GM18502 (cell line): ENCODE measurements at regions not wholly inside any gene's neighbourhood (a gene's known extent, or its start where the extent isn't known, plus 50 kb on each side); places are given as distances from the start of the nearest gene placed in this dataset.
A peak's percentile ranks its signal among the peaks of the same experiment; 100 is the strongest.

ENCODE experiments used
- ATAC-seq: cut with Tn5 transposase; IDR thresholded peaks from one replicate; pipeline ENCODE4 v1.9.1; 2021; ENCODE audit warnings: mild to moderate bottlenecking; ENCODE audit not compliant: unreplicated experiment, poor library complexity

- ATAC-seq = no peak
Observed at GRCh38 chr9:109910671-109911518, 130.9 kb downstream of the PALM2AKAP2 start.

GRCh38 chr9:109912082-109912582 lies 132.1 kb downstream of the PALM2AKAP2 start:
- no peak for ATAC-seq

GRCh38 chr9:109912726-109913460 lies 132.9 kb downstream of the PALM2AKAP2 start:
- ATAC-seq = no peak

- no peak for ATAC-seq
Observed at GRCh38 chr9:109913461-109913810, 133.4 kb downstream of the PALM2AKAP2 start.

- ATAC-seq = peak; percentile 40
Observed at GRCh38 chr9:109914280-109915027, 134.5 kb downstream of the PALM2AKAP2 start.

- no peak for ATAC-seq
Observed at GRCh38 chr9:109916316-109916715, 136.3 kb downstream of the PALM2AKAP2 start.

GRCh38 chr9:109918339-109919163 lies 138.6 kb downstream of the PALM2AKAP2 start:
- ATAC-seq = peak; percentile 75

- no peak for ATAC-seq
Observed at GRCh38 chr9:109919736-109920408, 139.9 kb downstream of the PALM2AKAP2 start.

DNA sequence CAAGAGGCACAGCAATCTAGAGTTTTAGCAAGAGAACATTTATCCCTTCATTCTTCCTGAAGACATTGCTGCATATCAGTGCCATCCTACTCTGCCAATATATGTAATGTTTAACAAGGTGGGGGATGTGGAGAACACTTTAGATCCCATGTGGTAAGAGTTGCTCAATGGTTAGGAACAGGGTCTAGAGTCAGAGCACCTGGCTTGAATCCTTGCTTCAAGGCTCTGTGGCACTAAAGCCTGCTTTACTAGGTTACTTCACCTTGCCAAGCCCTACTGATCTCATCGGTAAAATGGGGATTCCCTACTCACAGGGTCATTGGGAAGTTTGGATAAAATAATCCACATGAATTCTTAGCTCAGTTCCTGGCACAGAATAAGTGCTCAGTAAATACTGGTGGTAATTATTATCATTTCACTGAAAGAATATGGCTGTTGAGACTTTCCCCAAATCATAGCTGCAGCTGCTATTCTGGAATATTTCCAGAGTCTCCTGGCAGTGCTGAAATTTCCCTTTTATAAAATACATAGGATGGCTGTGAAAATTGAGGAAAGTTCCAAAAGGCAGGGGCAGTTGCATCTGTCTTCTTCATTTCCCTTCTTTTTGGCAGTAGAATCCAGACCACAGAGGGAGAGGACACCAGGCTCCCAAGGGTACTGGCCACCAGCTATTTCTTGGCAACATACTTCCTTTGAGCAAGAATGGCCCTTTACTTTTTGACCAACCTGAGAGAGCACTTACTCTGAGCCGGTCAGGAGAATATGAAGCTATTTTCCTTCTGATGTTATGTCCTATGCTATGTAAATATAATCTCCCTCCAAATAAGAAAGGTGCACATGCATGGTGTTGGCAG lies 142.8 kb downstream of the PALM2AKAP2 start:
- ATAC-seq = no peak

DNA sequence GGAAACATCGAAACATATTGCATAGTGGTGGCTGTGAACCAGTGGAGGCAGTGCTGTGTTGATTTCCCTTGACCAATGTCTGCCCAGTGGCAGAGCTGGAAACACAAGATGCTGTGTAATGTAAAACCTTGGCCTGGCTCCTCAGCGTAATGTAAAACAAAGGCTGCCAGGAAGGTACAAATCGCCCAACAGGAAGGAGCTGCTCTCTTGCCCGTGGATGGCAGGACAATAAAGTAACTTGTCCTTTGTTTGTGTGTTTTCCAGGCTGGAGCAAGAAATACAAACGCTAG lies 143.4 kb downstream of the PALM2AKAP2 start:
- no peak for ATAC-seq

DNA sequence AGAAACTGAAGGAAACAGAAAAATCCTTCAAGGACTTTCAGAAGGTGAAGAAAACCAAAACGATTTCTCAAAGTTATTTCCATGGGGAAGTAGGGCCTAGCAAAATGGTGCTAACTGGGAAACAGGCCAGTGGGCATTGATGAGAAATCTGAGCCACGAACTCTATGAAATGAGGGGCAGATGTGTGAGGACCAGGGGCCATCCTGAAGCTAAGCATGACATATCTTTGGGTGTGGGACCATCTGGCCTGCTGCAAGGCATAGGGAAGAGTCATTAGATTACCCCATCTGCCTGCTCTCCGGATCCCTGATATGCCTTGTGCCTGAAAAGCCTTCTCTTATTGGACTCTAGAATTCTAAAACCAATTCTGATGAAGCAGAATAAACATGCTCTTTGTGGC lies 143.8 kb downstream of the PALM2AKAP2 start:
- ATAC-seq = no peak

GRCh38 chr9:109925799-109926198 lies 145.8 kb downstream of the PALM2AKAP2 start:
- ATAC-seq = no peak

- ATAC-seq = no peak
Observed at GRCh38 chr9:109926421-109926869, 146.4 kb downstream of the PALM2AKAP2 start.

GRCh38 chr9:109931623-109932022 lies 151.6 kb downstream of the PALM2AKAP2 start:
- no peak for ATAC-seq

GRCh38 chr9:109934136-109934856 lies 154.3 kb downstream of the PALM2AKAP2 start:
- ATAC-seq = peak; percentile 76

DNA sequence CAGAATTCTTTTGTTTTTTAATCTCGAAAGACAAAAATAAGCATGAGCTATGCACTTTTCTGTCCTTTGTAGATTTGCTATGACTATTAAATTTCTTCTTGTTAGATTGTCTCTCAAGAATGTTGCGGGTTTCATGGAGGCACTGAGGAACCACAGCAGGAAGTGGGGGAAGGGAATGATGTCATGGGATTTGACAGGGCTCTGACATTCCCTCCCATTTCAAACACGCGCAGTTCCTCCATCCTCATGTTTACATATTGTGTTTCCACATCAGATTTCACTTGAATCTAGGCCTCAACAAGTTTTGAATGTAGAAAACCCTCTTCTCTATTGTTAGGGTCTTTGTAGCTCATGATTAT lies 154.8 kb downstream of the PALM2AKAP2 start:
- ATAC-seq = peak; percentile 35

DNA sequence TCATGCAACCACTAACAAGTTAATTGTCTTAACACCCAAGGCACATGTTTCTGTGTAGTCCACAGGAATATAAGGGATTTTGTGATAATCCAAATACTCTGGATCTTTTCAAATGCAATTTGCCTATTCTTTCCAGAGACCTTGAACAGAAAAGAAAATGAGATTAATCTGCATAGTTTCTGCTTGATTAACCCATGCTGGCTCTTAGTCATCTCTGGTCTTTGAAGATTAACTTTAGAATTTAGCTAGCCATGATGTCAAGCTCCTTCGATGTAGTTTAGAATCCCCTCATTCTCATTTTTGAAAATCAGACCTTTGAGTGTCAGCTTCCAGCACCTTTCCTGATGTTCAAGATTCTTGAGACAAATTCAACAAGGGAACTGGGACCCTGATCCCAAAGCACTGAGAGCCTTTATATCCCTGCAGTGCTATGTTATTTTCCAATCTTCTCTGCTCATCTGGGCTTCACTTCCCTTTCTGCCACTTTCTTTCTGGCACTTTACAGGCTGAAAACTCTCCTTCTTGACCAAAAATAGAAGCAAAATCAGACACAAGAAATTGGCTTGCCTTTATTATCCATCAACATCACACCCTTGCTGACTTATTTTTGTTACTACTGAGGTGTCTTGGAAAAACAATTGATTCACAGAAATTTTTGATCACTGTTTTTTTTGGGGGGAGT lies 155.5 kb downstream of the PALM2AKAP2 start:
- peak; percentile 56 for ATAC-seq
